ENCODE measurements at regions not wholly inside any gene's neighbourhood (a gene's known extent, or its start where the extent isn't known, plus 50 kb on each side); places are given as distances from the start of the nearest gene placed in this dataset.

DNA sequence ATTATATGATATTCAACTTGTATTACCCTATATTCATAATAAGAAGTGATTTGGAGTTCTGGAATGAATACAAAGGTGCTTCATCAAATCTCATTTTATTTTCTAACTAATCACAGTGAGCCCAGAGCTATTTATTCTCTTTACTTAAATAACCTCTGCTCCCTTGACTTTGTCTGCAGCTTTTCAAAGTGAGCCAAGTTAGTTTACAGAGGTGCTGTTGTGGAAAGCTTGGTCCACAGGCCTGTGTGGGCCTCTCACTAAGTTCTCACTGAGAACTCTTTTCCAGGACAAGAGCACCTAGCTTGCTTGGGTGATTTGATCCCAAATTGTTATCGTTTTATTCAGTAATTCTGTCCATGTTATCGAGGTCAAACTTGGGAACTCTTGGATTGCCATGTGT, 319.3 kb downstream of the RFC3 start (continued):
- TF ChIP-seq, protein P1, sequence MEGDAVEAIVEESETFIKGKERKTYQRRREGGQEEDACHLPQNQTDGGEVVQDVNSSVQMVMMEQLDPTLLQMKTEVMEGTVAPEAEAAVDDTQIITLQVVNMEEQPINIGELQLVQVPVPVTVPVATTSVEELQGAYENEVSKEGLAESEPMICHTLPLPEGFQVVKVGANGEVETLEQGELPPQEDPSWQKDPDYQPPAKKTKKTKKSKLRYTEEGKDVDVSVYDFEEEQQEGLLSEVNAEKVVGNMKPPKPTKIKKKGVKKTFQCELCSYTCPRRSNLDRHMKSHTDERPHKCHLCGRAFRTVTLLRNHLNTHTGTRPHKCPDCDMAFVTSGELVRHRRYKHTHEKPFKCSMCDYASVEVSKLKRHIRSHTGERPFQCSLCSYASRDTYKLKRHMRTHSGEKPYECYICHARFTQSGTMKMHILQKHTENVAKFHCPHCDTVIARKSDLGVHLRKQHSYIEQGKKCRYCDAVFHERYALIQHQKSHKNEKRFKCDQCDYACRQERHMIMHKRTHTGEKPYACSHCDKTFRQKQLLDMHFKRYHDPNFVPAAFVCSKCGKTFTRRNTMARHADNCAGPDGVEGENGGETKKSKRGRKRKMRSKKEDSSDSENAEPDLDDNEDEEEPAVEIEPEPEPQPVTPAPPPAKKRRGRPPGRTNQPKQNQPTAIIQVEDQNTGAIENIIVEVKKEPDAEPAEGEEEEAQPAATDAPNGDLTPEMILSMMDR (IDR thresholded peaks at IDR 0.05 in 2 of 3, conservative IDR thresholded peaks at IDR 0.05 in 1 of 3; ENCODE audit: borderline replicate concordance in 1 of 3, insufficient read depth in 1 of 3, low read depth in 2 of 3, low read length in 2 of 3): no peak
- TF ChIP-seq, protein P2, sequence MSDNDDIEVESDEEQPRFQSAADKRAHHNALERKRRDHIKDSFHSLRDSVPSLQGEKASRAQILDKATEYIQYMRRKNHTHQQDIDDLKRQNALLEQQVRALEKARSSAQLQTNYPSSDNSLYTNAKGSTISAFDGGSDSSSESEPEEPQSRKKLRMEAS (IDR thresholded peaks at IDR 0.05): no peak
- TF ChIP-seq EZH2 (IDR thresholded peaks at IDR 0.05): no peak
- no peak for TF ChIP-seq EGR1 (IDR thresholded peaks at IDR 0.05; ENCODE audit: low read depth)
- TF ChIP-seq JUND (IDR thresholded peaks at IDR 0.05): no peak
- no peak for TF ChIP-seq FOSL1 (IDR thresholded peaks at IDR 0.05; ENCODE audit: low read depth)

DNA sequence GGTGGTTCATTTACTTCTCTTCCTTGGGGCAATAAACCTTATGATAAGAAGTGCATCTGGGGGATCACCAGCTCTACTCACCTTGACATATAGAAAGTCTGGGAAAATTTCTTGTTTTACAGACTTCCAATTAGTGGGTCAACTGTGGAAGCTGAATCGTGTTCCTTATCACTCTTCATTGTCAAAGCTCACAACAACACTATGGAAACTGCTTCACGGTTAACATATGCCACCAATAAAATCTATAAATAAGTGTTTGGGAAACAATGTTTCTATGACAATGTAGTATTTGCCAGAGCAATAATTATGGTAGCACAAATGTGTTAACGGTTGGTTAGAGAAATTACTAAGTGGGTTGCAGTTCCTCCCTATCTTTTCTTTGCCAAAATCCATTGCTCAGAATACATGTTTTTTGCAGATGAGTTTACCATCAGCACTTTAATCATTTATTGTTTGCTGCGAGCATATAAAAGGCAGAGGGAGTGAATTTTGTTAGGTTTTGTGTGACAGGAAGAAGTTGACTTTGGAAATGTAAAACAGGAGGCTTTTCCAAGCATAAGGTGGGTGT, 321.8 kb downstream of the RFC3 start:
- Histone ChIP-seq H3K9me3 (ENCODE audit: control insufficient read depth in 1 of 2, insufficient read depth in 1 of 2, low read depth in 1 of 2, low read length in 2 of 2) (peaks cover 0 to 3% of the 10 kb centered on the region in 2 experiments; a peak in 1 of 4 replicates), H3K4me2 (ENCODE audit: low read length) (no peak overlapping the region), H3K27ac (ENCODE audit: low read depth, low read length) (no peak overlapping the region), H3K4me3 (replicated peaks in 1 of 2; ENCODE audit: low read depth in 1 of 2, low read length in 2 of 2) (no peak overlapping the region), H3K9ac (ENCODE audit: low read length) (no peak overlapping the region), H3K79me2 (ENCODE audit: insufficient read depth, low read length) (no peaks in the 10 kb centered on the region), H3K9me2 (ENCODE audit: insufficient read depth) (no peaks in the 10 kb centered on the region), H2AFZ (ENCODE audit: low read depth, low read length, poor library complexity, severe bottlenecking) (no peak overlapping the region), H3K4me1 (ENCODE audit: control insufficient read depth in 1 of 2, insufficient read depth in 2 of 2, low read length in 2 of 2) (no peaks in the 10 kb centered on the region), H3K36me3 (ENCODE audit: control insufficient read depth in 1 of 2, insufficient read depth in 2 of 2, low read length in 2 of 2) (no peaks in the 10 kb centered on the region), H4K20me1 (ENCODE audit: insufficient read depth) (no peaks in the 10 kb centered on the region), H3K27me3 (ENCODE audit: insufficient read depth, low read length) (no peaks in the 10 kb centered on the region)
- no TSS peak for BruUV-seq (replicated peaks)
- ATAC-seq (no peak), DNase-seq (ENCODE audit: low read depth, low spot score) (no peak)
- TF ChIP-seq EZH2 (IDR thresholded peaks at IDR 0.05): no peak
- no peak for TF ChIP-seq ELF1 (IDR thresholded peaks at IDR 0.05; ENCODE audit: borderline replicate concordance, low read depth)
- TF ChIP-seq ZNF274 (IDR thresholded peaks at IDR 0.05; ENCODE audit: low read depth, low read length): no peak
- TF ChIP-seq SRF (IDR thresholded peaks at IDR 0.05; ENCODE audit: low read depth): no peak
- no peak for TF ChIP-seq ZFX (IDR thresholded peaks at IDR 0.05)
- no peak for TF ChIP-seq TCF7L2 (IDR thresholded peaks at IDR 0.05; ENCODE audit: borderline replicate concordance, extremely low read depth, insufficient read depth, insufficient read length)
- no peak for TF ChIP-seq RAD21 (IDR thresholded peaks at IDR 0.05; ENCODE audit: low read depth)
- TF ChIP-seq, protein P3, sequence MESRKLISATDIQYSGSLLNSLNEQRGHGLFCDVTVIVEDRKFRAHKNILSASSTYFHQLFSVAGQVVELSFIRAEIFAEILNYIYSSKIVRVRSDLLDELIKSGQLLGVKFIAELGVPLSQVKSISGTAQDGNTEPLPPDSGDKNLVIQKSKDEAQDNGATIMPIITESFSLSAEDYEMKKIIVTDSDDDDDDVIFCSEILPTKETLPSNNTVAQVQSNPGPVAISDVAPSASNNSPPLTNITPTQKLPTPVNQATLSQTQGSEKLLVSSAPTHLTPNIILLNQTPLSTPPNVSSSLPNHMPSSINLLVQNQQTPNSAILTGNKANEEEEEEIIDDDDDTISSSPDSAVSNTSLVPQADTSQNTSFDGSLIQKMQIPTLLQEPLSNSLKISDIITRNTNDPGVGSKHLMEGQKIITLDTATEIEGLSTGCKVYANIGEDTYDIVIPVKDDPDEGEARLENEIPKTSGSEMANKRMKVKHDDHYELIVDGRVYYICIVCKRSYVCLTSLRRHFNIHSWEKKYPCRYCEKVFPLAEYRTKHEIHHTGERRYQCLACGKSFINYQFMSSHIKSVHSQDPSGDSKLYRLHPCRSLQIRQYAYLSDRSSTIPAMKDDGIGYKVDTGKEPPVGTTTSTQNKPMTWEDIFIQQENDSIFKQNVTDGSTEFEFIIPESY (IDR thresholded peaks at IDR 0.05; ENCODE audit: extremely low read depth, insufficient replicate concordance, low read length): no peak
- TF ChIP-seq, protein P1 (IDR thresholded peaks at IDR 0.05 in 2 of 3, conservative IDR thresholded peaks at IDR 0.05 in 1 of 3; ENCODE audit: borderline replicate concordance in 1 of 3, insufficient read depth in 1 of 3, low read depth in 2 of 3, low read length in 2 of 3): no peak
- TF ChIP-seq POLR2A (IDR thresholded peaks at IDR 0.05; ENCODE audit: borderline replicate concordance, extremely low read depth, insufficient read depth, insufficient read length): no peak
- POLR2A ChIA-PET: no interaction called here
- RAD21 ChIA-PET (ENCODE audit: low non-redundant PET in 1 of 2, low total read pairs in 2 of 2, uncharacterized antibody in 2 of 2, unreplicated experiment in 2 of 2): interaction anchor here in 1 of 2 experiments (0.7 kb wide), 1 partner anchor 18 kb away, joined by 4 read pairs; no protein-coding TSS in a partner anchor
- CTCF ChIA-PET: no interaction called here
- intact Hi-C loops (cut with micrococcal nuclease): no loop called here
